ENCODE measurements at regions not wholly inside any gene's neighbourhood (a gene's known extent, or its start where the extent isn't known, plus 50 kb on each side); places are given as distances from the start of the nearest gene placed in this dataset.

- H2AFZ ChIP-seq (ENCODE audit: low read depth, low read length) = no peak overlapping the region
- no peaks in the 10 kb centered on the region for H3K27me3 ChIP-seq (ENCODE audit: insufficient read depth, low read depth, low read length)
- H4K20me1 ChIP-seq (ENCODE audit: insufficient read depth) = no peaks in the 10 kb centered on the region
- no peak for TF ChIP-seq EZH2 (IDR thresholded peaks at IDR 0.05; ENCODE audit: borderline replicate concordance, insufficient read depth, low read length, poor library complexity, severe bottlenecking)
- no peak for TF ChIP-seq CTCF (IDR thresholded peaks at IDR 0.05; ENCODE audit: poor library complexity, severe bottlenecking)
- H3K4me3 ChIP-seq (ENCODE audit: low read length) = no peak overlapping the region
- no peaks in the 10 kb centered on the region for H3K9me3 ChIP-seq (ENCODE audit: low read length)
- no peaks in the 10 kb centered on the region for H3K9me2 ChIP-seq (ENCODE audit: insufficient read depth, low read length)
- H3F3A ChIP-seq (ENCODE audit: insufficient read depth, low read length, poor library complexity, severe bottlenecking) = no peaks in the 10 kb centered on the region
- H3K36me3 ChIP-seq (ENCODE audit: insufficient read depth, low read length) = no peaks in the 10 kb centered on the region
- no peak overlapping the region for H3K4me2 ChIP-seq (ENCODE audit: low read length)
- H3K9ac ChIP-seq (ENCODE audit: low read length) = no peak overlapping the region
- no peak overlapping the region for H3K27ac ChIP-seq (ENCODE audit: low read length)
- no peaks in the 10 kb centered on the region for H3K79me2 ChIP-seq (replicated peaks; ENCODE audit: insufficient read depth, low read length)
These were observed 117.1 kb upstream of the ZNF462 start for GRCh38 chr9:106745876-106746275.

- no peak overlapping the region for H3K9ac ChIP-seq (ENCODE audit: low read length)
- H2AFZ ChIP-seq (ENCODE audit: low read depth, low read length) = no peak overlapping the region
- no peak overlapping the region for H3K27ac ChIP-seq (ENCODE audit: low read length)
- H3F3A ChIP-seq (ENCODE audit: insufficient read depth, low read length, poor library complexity, severe bottlenecking) = no peaks in the 10 kb centered on the region
- no peaks in the 10 kb centered on the region for H3K9me2 ChIP-seq (ENCODE audit: insufficient read depth, low read length)
- no peaks in the 10 kb centered on the region for H3K36me3 ChIP-seq (ENCODE audit: insufficient read depth, low read length)
- H4K20me1 ChIP-seq (ENCODE audit: insufficient read depth) = no peaks in the 10 kb centered on the region
- TF ChIP-seq SMC3 (conservative IDR thresholded peaks at IDR 0.05; ENCODE audit: poor library complexity) (no peak), REST (IDR thresholded peaks at IDR 0.05; ENCODE audit: borderline replicate concordance) (no peak), CTCF (IDR thresholded peaks at IDR 0.05; ENCODE audit: poor library complexity, severe bottlenecking) (no peak), MXI1 (conservative IDR thresholded peaks at IDR 0.05; ENCODE audit: poor library complexity, severe bottlenecking) (no peak), EP300 (conservative IDR thresholded peaks at IDR 0.05; ENCODE audit: poor library complexity, severe bottlenecking) (no peak), TAF1 (IDR thresholded peaks at IDR 0.05; ENCODE audit: low read depth) (no peak), RAD21 (conservative IDR thresholded peaks at IDR 0.05) (no peak), POLR2AphosphoS5 (IDR thresholded peaks at IDR 0.05) (no peak), EZH2 (IDR thresholded peaks at IDR 0.05; ENCODE audit: borderline replicate concordance, insufficient read depth, low read length, poor library complexity, severe bottlenecking) (no peak)
- H3K4me3 ChIP-seq (ENCODE audit: low read length) = no peak overlapping the region
- H3K79me2 ChIP-seq (replicated peaks; ENCODE audit: insufficient read depth, low read length) = no peaks in the 10 kb centered on the region
- no peak overlapping the region for H3K4me2 ChIP-seq (ENCODE audit: low read length)
- no peaks in the 10 kb centered on the region for H3K27me3 ChIP-seq (ENCODE audit: insufficient read depth, low read depth, low read length)
- no peaks in the 10 kb centered on the region for H3K9me3 ChIP-seq (ENCODE audit: low read length)
These were observed 111.3 kb upstream of the ZNF462 start for GRCh38 chr9:106751681-106752080.

Measured in neural cell (in vitro differentiated cells).